ENCODE measurements at regions not wholly inside any gene's neighbourhood (a gene's known extent, or its start where the extent isn't known, plus 50 kb on each side); places are given as distances from the start of the nearest gene placed in this dataset.

GRCh38 chr4:99722006-99722405 lies 64.4 kb upstream of the C4orf54 start:
- Histone ChIP-seq H3K4me3 (ENCODE audit: insufficient read depth, low read length) (no peak overlapping the region), H3K4me1 (ENCODE audit: insufficient read depth, low read length) (no peaks in the 10 kb centered on the region), H2AFZ (ENCODE audit: low read length) (no peak overlapping the region), H3K27ac (ENCODE audit: low read depth, low read length) (no peak overlapping the region), H3K27me3 (ENCODE audit: insufficient read depth, low read length) (no peaks in the 10 kb centered on the region), H3K79me2 (ENCODE audit: insufficient read depth, low read length) (no peaks in the 10 kb centered on the region), H3K36me3 (ENCODE audit: insufficient read depth, low read length) (no peaks in the 10 kb centered on the region), H4K20me1 (ENCODE audit: insufficient read depth, low read length) (no peaks in the 10 kb centered on the region), H3K9me3 (ENCODE audit: low read depth, low read length) (no peaks in the 10 kb centered on the region), H3K4me2 (ENCODE audit: insufficient read depth, low read length) (no peak overlapping the region)
- DNase-seq (ENCODE audit: insufficient read length, low spot score, missing footprints), result no peak
- TF ChIP-seq CTCF (IDR thresholded peaks at IDR 0.05; ENCODE audit: extremely low read depth, low read depth, low read length), result no peak

GRCh38 chr4:99720206-99720605 lies 62.6 kb upstream of the C4orf54 start:
- TF ChIP-seq CTCF (IDR thresholded peaks at IDR 0.05; ENCODE audit: extremely low read depth, low read depth, low read length), result no peak
- Histone ChIP-seq H3K4me1 (ENCODE audit: insufficient read depth, low read length) (no peaks in the 10 kb centered on the region), H3K79me2 (ENCODE audit: insufficient read depth, low read length) (no peaks in the 10 kb centered on the region)

GRCh38 chr4:99716996-99717395 lies 59.4 kb upstream of the C4orf54 start:
- H3K27me3 ChIP-seq (ENCODE audit: insufficient read depth, low read length), result no peaks in the 10 kb centered on the region
- H2AFZ ChIP-seq (ENCODE audit: low read length), result no peak overlapping the region
- no peaks in the 10 kb centered on the region for H3K4me1 ChIP-seq (ENCODE audit: insufficient read depth, low read length)
- no peak overlapping the region for H3K4me2 ChIP-seq (ENCODE audit: insufficient read depth, low read length)
- TF ChIP-seq CTCF (IDR thresholded peaks at IDR 0.05; ENCODE audit: extremely low read depth, low read depth, low read length), result no peak
- H3K4me3 ChIP-seq (ENCODE audit: insufficient read depth, low read length), result no peak overlapping the region
- DNase-seq (ENCODE audit: insufficient read length, low spot score, missing footprints), result no peak
- no peaks in the 10 kb centered on the region for H3K79me2 ChIP-seq (ENCODE audit: insufficient read depth, low read length)
- H4K20me1 ChIP-seq (ENCODE audit: insufficient read depth, low read length), result no peaks in the 10 kb centered on the region
- no peaks in the 10 kb centered on the region for H3K9me3 ChIP-seq (ENCODE audit: low read depth, low read length)
- H3K27ac ChIP-seq (ENCODE audit: low read depth, low read length), result no peak overlapping the region
- H3K36me3 ChIP-seq (ENCODE audit: insufficient read depth, low read length), result no peaks in the 10 kb centered on the region

More at GRCh38 chr4:99720206-99720605, 62.6 kb upstream of the C4orf54 start:
- no peaks in the 10 kb centered on the region for H3K27me3 ChIP-seq (ENCODE audit: insufficient read depth, low read length)
- no peak overlapping the region for H3K27ac ChIP-seq (ENCODE audit: low read depth, low read length)
- DNase-seq (ENCODE audit: insufficient read length, low spot score, missing footprints), result no peak
- H3K4me2 ChIP-seq (ENCODE audit: insufficient read depth, low read length), result no peak overlapping the region
- H4K20me1 ChIP-seq (ENCODE audit: insufficient read depth, low read length), result no peaks in the 10 kb centered on the region
- H2AFZ ChIP-seq (ENCODE audit: low read length), result no peak overlapping the region
- H3K4me3 ChIP-seq (ENCODE audit: insufficient read depth, low read length), result no peak overlapping the region
- no peaks in the 10 kb centered on the region for H3K9me3 ChIP-seq (ENCODE audit: low read depth, low read length)
- H3K36me3 ChIP-seq (ENCODE audit: insufficient read depth, low read length), result no peaks in the 10 kb centered on the region

GRCh38 chr4:99715286-99715685 lies 57.7 kb upstream of the C4orf54 start:
- H3K9me3 ChIP-seq (ENCODE audit: low read depth, low read length), result no peaks in the 10 kb centered on the region
- H3K4me2 ChIP-seq (ENCODE audit: insufficient read depth, low read length), result no peak overlapping the region
- no peak for DNase-seq (ENCODE audit: insufficient read length, low spot score, missing footprints)
- H3K4me1 ChIP-seq (ENCODE audit: insufficient read depth, low read length), result no peaks in the 10 kb centered on the region
- no peaks in the 10 kb centered on the region for H3K36me3 ChIP-seq (ENCODE audit: insufficient read depth, low read length)
- no peak overlapping the region for H3K27ac ChIP-seq (ENCODE audit: low read depth, low read length)
- no peak for TF ChIP-seq CTCF (IDR thresholded peaks at IDR 0.05; ENCODE audit: extremely low read depth, low read depth, low read length)
- H4K20me1 ChIP-seq (ENCODE audit: insufficient read depth, low read length), result no peaks in the 10 kb centered on the region
- no peaks in the 10 kb centered on the region for H3K27me3 ChIP-seq (ENCODE audit: insufficient read depth, low read length)
- no peaks in the 10 kb centered on the region for H3K79me2 ChIP-seq (ENCODE audit: insufficient read depth, low read length)
- no peak overlapping the region for H3K4me3 ChIP-seq (ENCODE audit: insufficient read depth, low read length)
- no peak overlapping the region for H2AFZ ChIP-seq (ENCODE audit: low read length)
